GM23338 (cell line): ENCODE measurements at regions not wholly inside any gene's neighbourhood (a gene's known extent, or its start where the extent isn't known, plus 50 kb on each side); places are given as distances from the start of the nearest gene placed in this dataset.

Experiments
- ATAC-seq: fragments of 200-7000 bp; cut with Tn5 transposase; 3 replicates; pipeline ENCODE4 v1.9.1; 2020
- DNase-seq: peaks from one replicate; pipeline ENCODE4 v3.0.0-alpha.2; 2015; ENCODE audit warnings: low spot score
- H2AFZ ChIP-seq: fragments of 200-600 bp; sonication (generic); 2 replicates; pipeline ENCODE4 v1.8.0; 2016; ENCODE audit warnings: antibody characterized with exemption, mild to moderate bottlenecking, moderate library complexity
- H3F3A ChIP-seq: fragments of 200-600 bp; sonication (generic); replicated peaks from 2 replicates; pipeline ENCODE4 v1.8.0; 2017; ENCODE audit warnings: antibody characterized with exemption, mixed run types, low read depth
- H3K27ac ChIP-seq: fragments of 200-600 bp; sonication (generic); 2 replicates; pipeline ENCODE4 v1.6.1; 2016; ENCODE audit warnings: low read depth
- H3K27me3 ChIP-seq: fragments of 200-600 bp; sonication (generic); 2 replicates; pipeline ENCODE4 v1.8.0; 2016; ENCODE audit warnings: mild to moderate bottlenecking, mixed run types, moderate library complexity; ENCODE audit not compliant: insufficient read depth
- H3K36me3 ChIP-seq: fragments of 200-600 bp; sonication (generic); 2 replicates; pipeline ENCODE4 v1.8.0; 2016; ENCODE audit warnings: mild to moderate bottlenecking; ENCODE audit not compliant: insufficient read depth
- H3K4me1 ChIP-seq: fragments of 200-600 bp; sonication (generic); 2 replicates; pipeline ENCODE4 v1.8.0; 2016; ENCODE audit warnings: mild to moderate bottlenecking, moderate library complexity; ENCODE audit not compliant: insufficient read depth
- H3K4me2 ChIP-seq: fragments of 200-600 bp; sonication (generic); 2 replicates; pipeline ENCODE4 v1.7.1; 2017; ENCODE audit warnings: mixed run types
- H3K4me3 ChIP-seq: fragments of 200-600 bp; sonication (generic); 2 replicates; pipeline ENCODE4 v1.6.1; 2016; ENCODE audit warnings: mixed run types
- H3K79me2 ChIP-seq: fragments of 200-600 bp; sonication (generic); replicated peaks from 2 replicates; pipeline ENCODE4 v1.8.0; 2017; ENCODE audit warnings: mild to moderate bottlenecking; ENCODE audit not compliant: insufficient read depth
- H3K9me2 ChIP-seq: fragments of 200-600 bp; sonication (generic); 2 replicates; pipeline ENCODE4 v1.8.0; 2017; ENCODE audit not compliant: insufficient read depth
- H4K20me1 ChIP-seq: fragments of 200-600 bp; sonication (generic); replicated peaks from 2 replicates; pipeline ENCODE4 v1.8.0; 2017; ENCODE audit warnings: mild to moderate bottlenecking; ENCODE audit not compliant: insufficient read depth
- H3K27ac Mint-ChIP-seq: 2 replicates; pipeline ENCODE4 v1.8.0; 2020; ENCODE audit warnings: inconsistent platforms, mild to moderate bottlenecking, moderate library complexity, mixed read lengths
- H3K27me3 Mint-ChIP-seq: 3 replicates; pipeline ENCODE4 v1.8.0; 2022; ENCODE audit warnings: low read depth, mild to moderate bottlenecking, moderate library complexity, mixed read lengths, inconsistent platforms; ENCODE audit not compliant: insufficient read depth, poor library complexity
- H3K36me3 Mint-ChIP-seq: 3 replicates; pipeline ENCODE4 v1.8.0; 2021; ENCODE audit warnings: low read depth, mild to moderate bottlenecking, inconsistent platforms, moderate library complexity, mixed read lengths
- H3K4me1 Mint-ChIP-seq: 3 replicates; pipeline ENCODE4 v1.8.0; 2020; ENCODE audit warnings: mild to moderate bottlenecking, inconsistent platforms, mixed read lengths
- H3K4me3 Mint-ChIP-seq: 3 replicates; pipeline ENCODE4 v1.8.0; 2021; ENCODE audit warnings: moderate library complexity, mild to moderate bottlenecking, inconsistent platforms, mixed read lengths
- H3K9me3 Mint-ChIP-seq: 3 replicates; pipeline ENCODE4 v1.8.0; 2020; ENCODE audit warnings: moderate library complexity, mild to moderate bottlenecking, inconsistent platforms, mixed read lengths
- CREB1 ChIP-seq: fragments of 250-450 bp; sonication (Bioruptor Pico); IDR thresholded peaks from 2 replicates; pipeline ENCODE4 v1.5.0; 2020; ENCODE audit warnings: low read depth, mild to moderate bottlenecking, moderate library complexity
- CTCF ChIP-seq, 2 experiments: fragments of 200-600 bp in 1 of 2; sonication (generic) in 1 of 2; conservative IDR thresholded peaks; 2 replicates each; pipeline versions ENCODE4 v1.5.1 to v1.6.1; 2016 to 2017; ENCODE audit warnings: antibody characterized with exemption in 2 of 2, low read depth in 2 of 2, mild to moderate bottlenecking in 2 of 2, moderate library complexity in 1 of 2
- ETS1 ChIP-seq: IDR thresholded peaks from 2 replicates; pipeline ENCODE4 v1.6.1; 2016; ENCODE audit warnings: antibody characterized with exemption
- EZH2 ChIP-seq: fragments of 200-600 bp; sonication (generic); IDR thresholded peaks from one replicate; pipeline ENCODE4 v1.8.0; 2017; ENCODE audit warnings: antibody characterized with exemption, mild to moderate bottlenecking, low read depth; ENCODE audit not compliant: unreplicated experiment
- EZH2phosphoT487 ChIP-seq: fragments of 200-600 bp; sonication (generic); IDR thresholded peaks from one replicate; pipeline ENCODE4 v1.8.1; 2018; ENCODE audit warnings: antibody characterized with exemption; ENCODE audit not compliant: unreplicated experiment
- JUNB ChIP-seq: IDR thresholded peaks from one replicate; pipeline ENCODE4 v1.6.1; 2016; ENCODE audit warnings: antibody characterized with exemption; ENCODE audit not compliant: unreplicated experiment
- NANOG ChIP-seq: IDR thresholded peaks from 2 replicates; pipeline ENCODE4 v1.6.1; 2016; ENCODE audit warnings: antibody characterized with exemption, borderline replicate concordance
- POLR2AphosphoS5 ChIP-seq: IDR thresholded peaks from 2 replicates; pipeline ENCODE4 v1.6.1; 2016; ENCODE audit warnings: antibody characterized with exemption, low read depth
- REST ChIP-seq: IDR thresholded peaks from one replicate; pipeline ENCODE4 v1.6.1; 2018; ENCODE audit warnings: antibody characterized with exemption; ENCODE audit not compliant: unreplicated experiment
- STAT1 ChIP-seq: IDR thresholded peaks from one replicate; pipeline ENCODE4 v1.6.1; 2016; ENCODE audit warnings: antibody characterized with exemption; ENCODE audit not compliant: unreplicated experiment
- ZNF114 ChIP-seq: fragments of 250-450 bp; sonication (Bioruptor Pico); IDR thresholded peaks from 2 replicates; pipeline ENCODE4 v1.5.0; 2020; ENCODE audit warnings: mild to moderate bottlenecking, moderate library complexity
- ZNF462 ChIP-seq: fragments of 250-450 bp; sonication (Bioruptor Pico); IDR thresholded peaks from 2 replicates; pipeline ENCODE4 v1.5.0; 2020; ENCODE audit warnings: mild to moderate bottlenecking, moderate library complexity

- no peak for TF ChIP-seq REST
- no peak for TF ChIP-seq CREB1
- TF ChIP-seq EZH2phosphoT487, result no peak
- TF ChIP-seq EZH2, result no peak
- no peak for TF ChIP-seq POLR2AphosphoS5
- no peak for TF ChIP-seq STAT1
- TF ChIP-seq NANOG, result no peak
- no peak for TF ChIP-seq ETS1
- TF ChIP-seq JUNB, result no peak
These were observed 533.1 kb downstream of the OTOL1 start (continued) for GRCh38 chr3:162029736-162030135.

- no peak overlapping the region for H3K4me2 ChIP-seq
- H4K20me1 ChIP-seq, result no peaks in the 10 kb centered on the region
- no peaks in the 10 kb centered on the region for H3K36me3 ChIP-seq
- no peaks in the 10 kb centered on the region for H3K4me1 ChIP-seq
- Mint-ChIP-seq H3K9me3 (peaks cover 6% of the 10 kb centered on the region), H3K27ac (no peak overlapping the region), H3K4me3 (no peak overlapping the region), H3K36me3 (no peaks in the 10 kb centered on the region), H3K4me1 (no peaks in the 10 kb centered on the region), H3K27me3 (peaks cover 2% of the 10 kb centered on the region)
- ATAC-seq (no peak), DNase-seq (no peak)
- no peak overlapping the region for H2AFZ ChIP-seq
- H3K9me2 ChIP-seq, result peaks cover 13% of the 10 kb centered on the region
- no peaks in the 10 kb centered on the region for H3K79me2 ChIP-seq
- no peak overlapping the region for H3K27ac ChIP-seq
- H3K4me3 ChIP-seq, result no peak overlapping the region
- H3K27me3 ChIP-seq, result no peaks in the 10 kb centered on the region
- no peaks in the 10 kb centered on the region for H3F3A ChIP-seq
- TF ChIP-seq EZH2 (no peak), CREB1 (no peak), POLR2AphosphoS5 (no peak), JUNB (no peak), EZH2phosphoT487 (no peak), CTCF (conservative IDR thresholded peaks at IDR 0.05; ENCODE audit: low read depth in 2 of 2) (no peak), ZNF462 (CRISPR knock-in tag) (no peak), ZNF114 (CRISPR knock-in tag) (no peak), STAT1 (no peak), NANOG (no peak)
These were observed 537.8 kb downstream of the OTOL1 start for GRCh38 chr3:162034368-162034767.
